ENCODE measurements at regions not wholly inside any gene's neighbourhood (a gene's known extent, or its start where the extent isn't known, plus 50 kb on each side); places are given as distances from the start of the nearest gene placed in this dataset.
"Not testable (repeated sequence)": the region's sequence is repeated elsewhere in the genome, so short reads cannot be mapped to it uniquely, and the experiment has no call there.

GRCh38 chr17:26936645-26937044, 357.3 kb upstream of the WSB1 start:
- not testable (repeated sequence) for DNase-seq

- not testable (repeated sequence) for DNase-seq
These were observed 356.1 kb upstream of the WSB1 start for GRCh38 chr17:26937750-26938322.

GRCh38 chr17:26939755-26940154, 354.2 kb upstream of the WSB1 start:
- not testable (repeated sequence) for DNase-seq

GRCh38 chr17:26940587-26940986, 353.3 kb upstream of the WSB1 start:
- not testable (repeated sequence) for DNase-seq

- no peak for DNase-seq
These were observed 331.4 kb upstream of the WSB1 start for GRCh38 chr17:26962255-26963162.

GRCh38 chr17:26963163-26963503, 330.8 kb upstream of the WSB1 start:
- no peak for DNase-seq

- not testable (repeated sequence) for DNase-seq
These were observed 327.9 kb upstream of the WSB1 start for GRCh38 chr17:26965898-26966624.

- not testable (repeated sequence) for DNase-seq
These were observed 327.2 kb upstream of the WSB1 start for GRCh38 chr17:26966625-26967179.

GRCh38 chr17:26981845-26982425, 312.0 kb upstream of the WSB1 start:
- DNase-seq: not testable (repeated sequence)

- DNase-seq: not testable (repeated sequence)
These were observed 311.4 kb upstream of the WSB1 start for GRCh38 chr17:26982563-26982962.

GRCh38 chr17:26987851-26988250, 306.1 kb upstream of the WSB1 start:
- DNase-seq: not testable (repeated sequence)

GRCh38 chr17:26994648-26995047, 299.3 kb upstream of the WSB1 start:
- DNase-seq: not testable (repeated sequence)

GRCh38 chr17:26996146-26996916, 297.6 kb upstream of the WSB1 start:
- DNase-seq: not testable (repeated sequence)

GRCh38 chr17:27007734-27008531, 286.0 kb upstream of the WSB1 start:
- DNase-seq: not testable (repeated sequence)

GRCh38 chr17:27009087-27009486, 284.8 kb upstream of the WSB1 start:
- DNase-seq: no peak

- not testable (repeated sequence) for DNase-seq
These were observed 283.8 kb upstream of the WSB1 start for GRCh38 chr17:27010138-27010537.

- DNase-seq: not testable (repeated sequence)
These were observed 263.4 kb upstream of the WSB1 start for GRCh38 chr17:27030552-27030951.

GRCh38 chr17:27038676-27039075, 255.2 kb upstream of the WSB1 start:
- no peak for DNase-seq

- DNase-seq: not testable (repeated sequence)
These were observed 248.9 kb upstream of the WSB1 start for GRCh38 chr17:27045039-27045438.

- no peak for DNase-seq
These were observed 244.7 kb upstream of the WSB1 start for GRCh38 chr17:27049104-27049784.

GRCh38 chr17:27065588-27065987, 228.3 kb upstream of the WSB1 start:
- DNase-seq: no peak
